Vagina (tissue), 2 donors: ENCODE measurements at regions not wholly inside any gene's neighbourhood (a gene's known extent, or its start where the extent isn't known, plus 50 kb on each side); places are given as distances from the start of the nearest gene placed in this dataset.

Experiments
- POLR2A ChIP-seq, 2 donors: fragments of 450-650 bp; IDR thresholded peaks; one replicate each; pipeline ENCODE4 v1.6.1; 2017; ENCODE audit warnings: antibody characterized with exemption in 2 of 2, mild to moderate bottlenecking in 2 of 2, moderate library complexity in 2 of 2
- TF ChIP-seq, protein P1 (sequence below), 3 experiments: fragments of 450-650 bp in 2 of 3; fragments of 200-600 bp in 1 of 3; sonication (generic) in 1 of 3; IDR thresholded peaks; one replicate each; pipeline ENCODE4 v1.5.1; 2017 to 2019; ENCODE audit warnings: antibody characterized with exemption in 3 of 3, mild to moderate bottlenecking in 2 of 3, moderate library complexity in 2 of 3

DNA sequence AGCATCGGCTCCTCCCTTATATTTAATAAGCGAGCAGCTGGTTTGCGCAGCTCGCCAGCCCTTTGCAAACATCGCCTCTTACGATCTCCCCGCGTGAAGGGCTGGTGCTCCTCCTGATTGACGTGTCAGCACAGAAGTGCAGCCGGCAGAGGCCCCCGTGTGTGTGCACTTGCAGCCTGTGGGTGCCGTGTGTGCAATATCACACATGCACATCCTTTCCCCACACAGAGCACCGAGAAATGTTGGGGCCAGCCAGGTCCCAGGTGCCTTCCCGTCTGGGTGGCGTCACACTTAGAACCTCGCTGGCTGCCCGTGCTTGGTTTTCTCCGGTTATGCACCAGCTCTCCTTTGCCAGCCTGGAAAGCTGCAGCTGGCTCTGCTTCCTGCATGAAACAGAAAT lies 126.6 kb upstream of the AJAP1 start:
- TF ChIP-seq, protein P1, sequence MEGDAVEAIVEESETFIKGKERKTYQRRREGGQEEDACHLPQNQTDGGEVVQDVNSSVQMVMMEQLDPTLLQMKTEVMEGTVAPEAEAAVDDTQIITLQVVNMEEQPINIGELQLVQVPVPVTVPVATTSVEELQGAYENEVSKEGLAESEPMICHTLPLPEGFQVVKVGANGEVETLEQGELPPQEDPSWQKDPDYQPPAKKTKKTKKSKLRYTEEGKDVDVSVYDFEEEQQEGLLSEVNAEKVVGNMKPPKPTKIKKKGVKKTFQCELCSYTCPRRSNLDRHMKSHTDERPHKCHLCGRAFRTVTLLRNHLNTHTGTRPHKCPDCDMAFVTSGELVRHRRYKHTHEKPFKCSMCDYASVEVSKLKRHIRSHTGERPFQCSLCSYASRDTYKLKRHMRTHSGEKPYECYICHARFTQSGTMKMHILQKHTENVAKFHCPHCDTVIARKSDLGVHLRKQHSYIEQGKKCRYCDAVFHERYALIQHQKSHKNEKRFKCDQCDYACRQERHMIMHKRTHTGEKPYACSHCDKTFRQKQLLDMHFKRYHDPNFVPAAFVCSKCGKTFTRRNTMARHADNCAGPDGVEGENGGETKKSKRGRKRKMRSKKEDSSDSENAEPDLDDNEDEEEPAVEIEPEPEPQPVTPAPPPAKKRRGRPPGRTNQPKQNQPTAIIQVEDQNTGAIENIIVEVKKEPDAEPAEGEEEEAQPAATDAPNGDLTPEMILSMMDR (IDR thresholded peaks at IDR 0.05), result no peak
- TF ChIP-seq POLR2A (IDR thresholded peaks at IDR 0.05), result no peak
